Coronary artery (tissue), 2 donors: ENCODE measurements at regions not wholly inside any gene's neighbourhood (a gene's known extent, or its start where the extent isn't known, plus 50 kb on each side); places are given as distances from the start of the nearest gene placed in this dataset.

ENCODE experiments used
- DNase-seq: peaks from one replicate; pipeline ENCODE4 v3.0.0-alpha.2; 2017; ENCODE audit warnings: low spot score
- H3K27ac ChIP-seq, 2 donors: fragments of 200-600 bp; sonication (generic); one replicate each; pipeline ENCODE4 v1.5.1; 2016 to 2019
- H3K4me3 ChIP-seq: fragments of 200-600 bp; sonication (generic); 2 replicates; pipeline ENCODE4 v1.5.1; 2016; ENCODE audit warnings: mild to moderate bottlenecking, moderate library complexity
- CTCF ChIP-seq: fragments of 200-600 bp; sonication (generic); IDR thresholded peaks from one replicate; pipeline ENCODE4 v1.5.1; 2019; ENCODE audit warnings: antibody characterized with exemption

- Histone ChIP-seq H3K4me3 (no peak overlapping the region), H3K27ac (no peak overlapping the region)
- TF ChIP-seq CTCF = no peak
- DNase-seq = no peak
These were observed 59.8 kb upstream of the CACNA2D3 start for GRCh38 chr3:54062546-54062945.

- no peak overlapping the region for H3K27ac ChIP-seq
- TF ChIP-seq CTCF = no peak
- DNase-seq = no peak
- H3K4me3 ChIP-seq = no peak overlapping the region
These were observed 65.8 kb upstream of the CACNA2D3 start for GRCh38 chr3:54056521-54056920.

- Histone ChIP-seq H3K27ac (peak overlapping the region; percentile 12 to 49), H3K4me3 (no peak overlapping the region)
- no peak for DNase-seq
- TF ChIP-seq CTCF = no peak
These were observed 68.5 kb upstream of the CACNA2D3 start for GRCh38 chr3:54053882-54054281.

- peak overlapping the region; percentile 12 to 49 for H3K27ac ChIP-seq
- no peak for DNase-seq
- no peak overlapping the region for H3K4me3 ChIP-seq
- no peak for TF ChIP-seq CTCF
These were observed 69.1 kb upstream of the CACNA2D3 start for GRCh38 chr3:54053211-54053610.

- no peak overlapping the region for H3K4me3 ChIP-seq
- TF ChIP-seq CTCF = no peak
- no peak for DNase-seq
- no peak overlapping the region for H3K27ac ChIP-seq
These were observed 74.8 kb upstream of the CACNA2D3 start for GRCh38 chr3:54047568-54047967.

- Histone ChIP-seq H3K4me3 (no peak overlapping the region), H3K27ac (no peak overlapping the region)
- no peak for TF ChIP-seq CTCF
- no peak for DNase-seq
These were observed 75.6 kb upstream of the CACNA2D3 start for GRCh38 chr3:54046641-54047214.

- TF ChIP-seq CTCF = no peak
- no peak overlapping the region for H3K4me3 ChIP-seq
- no peak overlapping the region for H3K27ac ChIP-seq
- no peak for DNase-seq
These were observed 77.1 kb upstream of the CACNA2D3 start for GRCh38 chr3:54045061-54045815.
